Caco-2 (cell line): ENCODE measurements at regions not wholly inside any gene's neighbourhood (a gene's known extent, or its start where the extent isn't known, plus 50 kb on each side); places are given as distances from the start of the nearest gene placed in this dataset.

Source experiments
- BruUV-seq: library from RNA; stranded (reverse); fragments of 400-500 nt; replicated peaks from 2 replicates; lab custom pipeline; 2021; lab: Mats Ljungman, UMichigan
- CTCF ChIA-PET: fragments of 300-600 bp; sonication (Branson Sonifier 250); formaldehyde crosslinking; loops from one replicate; lab custom pipeline; 2022; ENCODE audit warnings: antibody characterized with exemption; lab: Charles Lee
- POLR2A ChIA-PET: fragments of 300-600 bp; sonication (Branson Sonifier 250); formaldehyde crosslinking; loops from one replicate; lab custom pipeline; 2022; ENCODE audit warnings: antibody characterized with exemption; lab: Charles Lee
- DNase-seq, 2 experiments: peaks; one replicate each; pipeline versions ENCODE4 v3.0.0 to v3.0.0-alpha.2; 2020 to 2022
- H3K27me3 ChIP-seq: replicated peaks from 2 replicates; pipeline ENCODE4 v1.6.0; 2011; ENCODE audit warnings: low read length; ENCODE audit not compliant: control insufficient read depth, insufficient read depth
- H3K36me3 ChIP-seq: 2 replicates; pipeline ENCODE4 v1.5.1; 2011; ENCODE audit warnings: low read length; ENCODE audit not compliant: control insufficient read depth, insufficient read depth
- H3K4me1 ChIP-seq: fragments of 250-450 bp; sonication (Bioruptor Pico); 2 replicates; pipeline ENCODE4 v1.5.1; 2020; ENCODE audit warnings: mild to moderate bottlenecking
- H3K4me3 ChIP-seq: 2 replicates; pipeline ENCODE4 v1.5.1; 2011; ENCODE audit warnings: low read depth, mild to moderate bottlenecking, control low read depth, low read length
- H3K9me3 ChIP-seq: fragments of 250-450 bp; sonication (Bioruptor Pico); 2 replicates; pipeline ENCODE4 v1.5.1; 2020; ENCODE audit warnings: mild to moderate bottlenecking, moderate library complexity
- H3K27ac Mint-ChIP-seq: one replicate; pipeline ENCODE4 v1.8.0; 2022; ENCODE audit warnings: mixed read lengths; ENCODE audit not compliant: unreplicated experiment
- H3K27me3 Mint-ChIP-seq: one replicate; pipeline ENCODE4 v1.8.0; 2022; ENCODE audit warnings: mixed read lengths; ENCODE audit not compliant: insufficient read depth, unreplicated experiment
- H3K36me3 Mint-ChIP-seq: one replicate; pipeline ENCODE4 v1.8.0; 2022; ENCODE audit warnings: mild to moderate bottlenecking, mixed read lengths; ENCODE audit not compliant: insufficient read depth, unreplicated experiment
- H3K4me1 Mint-ChIP-seq: one replicate; pipeline ENCODE4 v1.8.0; 2022; ENCODE audit warnings: low read depth, mixed read lengths; ENCODE audit not compliant: unreplicated experiment
- H3K4me3 Mint-ChIP-seq: one replicate; pipeline ENCODE4 v1.8.0; 2022; ENCODE audit warnings: mild to moderate bottlenecking, moderate library complexity, mixed read lengths; ENCODE audit not compliant: unreplicated experiment
- H3K9me3 Mint-ChIP-seq: one replicate; pipeline ENCODE4 v1.8.0; 2022; ENCODE audit warnings: mixed read lengths; ENCODE audit not compliant: unreplicated experiment
- intact Hi-C: fragments of 100-400 bp; cut with micrococcal nuclease; formaldehyde crosslinking; loops from one replicate; pipeline ENCODE4 v1.10.0; 2022; ENCODE audit not compliant: unreplicated experiment
- TF ChIP-seq, protein P1 (sequence below), 2 experiments: fragments of 200-600 bp in 1 of 2; IDR thresholded peaks; 1 replicate in 1 of 2; 2 replicates in 1 of 2; pipeline versions ENCODE4 v1.5.1 to v1.8.0; 2011 to 2022; ENCODE audit warnings: antibody characterized with exemption in 1 of 2, control low read depth in 1 of 2, inconsistent platforms in 1 of 2, low read depth in 1 of 2, low read length in 1 of 2, mild to moderate bottlenecking in 1 of 2, moderate library complexity in 1 of 2; ENCODE audit not compliant: insufficient read depth in 1 of 2, severe bottlenecking in 1 of 2, unreplicated experiment in 1 of 2

DNA sequence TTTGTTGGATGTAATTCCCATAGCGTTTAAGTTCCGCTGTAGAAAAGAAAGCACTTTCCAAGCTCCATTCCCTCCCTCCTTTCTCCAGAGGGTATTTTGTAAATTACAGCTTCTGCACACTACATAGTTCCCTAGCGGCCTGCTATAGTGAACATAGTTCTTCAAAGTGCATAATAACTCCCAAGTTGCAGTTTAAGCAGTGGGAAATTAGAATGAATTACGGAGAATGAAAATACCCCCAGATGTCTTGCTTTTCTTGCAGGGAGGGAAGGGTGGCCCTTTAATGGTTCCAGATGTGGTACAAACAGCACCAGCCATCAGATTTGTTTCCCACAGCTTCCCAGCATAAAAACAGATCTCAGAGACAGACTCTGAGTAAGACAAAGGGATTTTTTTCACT lies 893.9 kb downstream of the SUCLG1 start:
- Mint-ChIP-seq H3K36me3 (no peaks in the 10 kb centered on the region), H3K27me3 (no peaks in the 10 kb centered on the region), H3K4me3 (no peak overlapping the region), H3K9me3 (no peaks in the 10 kb centered on the region), H3K4me1 (no peaks in the 10 kb centered on the region), H3K27ac (no peak overlapping the region)
- no peaks in the 10 kb centered on the region for H3K36me3 ChIP-seq
- DNase-seq: no peak
- ChIA-PET CTCF (interaction anchor here (0.6 kb wide), 1 partner anchor 280 kb away, joined by 3 read pairs; no protein-coding TSS in a partner anchor), POLR2A (no interaction called here)
- no peaks in the 10 kb centered on the region for H3K27me3 ChIP-seq
- TF ChIP-seq, protein P1, sequence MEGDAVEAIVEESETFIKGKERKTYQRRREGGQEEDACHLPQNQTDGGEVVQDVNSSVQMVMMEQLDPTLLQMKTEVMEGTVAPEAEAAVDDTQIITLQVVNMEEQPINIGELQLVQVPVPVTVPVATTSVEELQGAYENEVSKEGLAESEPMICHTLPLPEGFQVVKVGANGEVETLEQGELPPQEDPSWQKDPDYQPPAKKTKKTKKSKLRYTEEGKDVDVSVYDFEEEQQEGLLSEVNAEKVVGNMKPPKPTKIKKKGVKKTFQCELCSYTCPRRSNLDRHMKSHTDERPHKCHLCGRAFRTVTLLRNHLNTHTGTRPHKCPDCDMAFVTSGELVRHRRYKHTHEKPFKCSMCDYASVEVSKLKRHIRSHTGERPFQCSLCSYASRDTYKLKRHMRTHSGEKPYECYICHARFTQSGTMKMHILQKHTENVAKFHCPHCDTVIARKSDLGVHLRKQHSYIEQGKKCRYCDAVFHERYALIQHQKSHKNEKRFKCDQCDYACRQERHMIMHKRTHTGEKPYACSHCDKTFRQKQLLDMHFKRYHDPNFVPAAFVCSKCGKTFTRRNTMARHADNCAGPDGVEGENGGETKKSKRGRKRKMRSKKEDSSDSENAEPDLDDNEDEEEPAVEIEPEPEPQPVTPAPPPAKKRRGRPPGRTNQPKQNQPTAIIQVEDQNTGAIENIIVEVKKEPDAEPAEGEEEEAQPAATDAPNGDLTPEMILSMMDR (IDR thresholded peaks at IDR 0.05; ENCODE audit: insufficient read depth in 1 of 2, low read depth in 1 of 2, low read length in 1 of 2, severe bottlenecking in 1 of 2, unreplicated experiment in 1 of 2): no peak
- intact Hi-C loops: no loop called here
- no peaks in the 10 kb centered on the region for H3K9me3 ChIP-seq
- H3K4me1 ChIP-seq: no peaks in the 10 kb centered on the region
- no peak overlapping the region for H3K4me3 ChIP-seq
- no TSS peak for BruUV-seq

DNA sequence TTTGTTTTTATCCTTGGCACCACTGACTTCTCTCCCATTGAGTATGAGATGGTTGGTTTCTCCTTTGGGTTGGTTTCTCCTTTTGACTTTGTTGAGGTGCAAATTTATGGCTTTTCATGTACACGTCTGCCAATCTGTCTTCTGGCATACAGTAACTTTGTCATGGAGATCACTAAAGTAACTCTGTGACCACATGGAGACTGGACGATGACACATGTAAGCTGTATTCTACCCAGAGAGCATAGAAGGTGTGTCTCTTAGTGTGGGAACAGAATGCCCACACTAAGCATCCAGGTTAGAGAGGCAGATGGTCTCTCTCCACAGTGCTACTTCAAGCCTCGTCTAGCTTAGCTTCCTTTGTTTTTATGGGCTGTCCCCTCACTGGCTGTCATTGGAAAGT lies 897.5 kb downstream of the SUCLG1 start:
- Histone ChIP-seq H3K4me1 (no peaks in the 10 kb centered on the region), H3K36me3 (no peaks in the 10 kb centered on the region), H3K27me3 (no peaks in the 10 kb centered on the region), H3K4me3 (no peak overlapping the region), H3K9me3 (no peaks in the 10 kb centered on the region)
- DNase-seq: no peak
- Mint-ChIP-seq H3K4me1 (no peaks in the 10 kb centered on the region), H3K4me3 (no peak overlapping the region), H3K27ac (no peak overlapping the region), H3K9me3 (no peaks in the 10 kb centered on the region), H3K27me3 (peaks cover 3% of the 10 kb centered on the region), H3K36me3 (no peaks in the 10 kb centered on the region)
- CTCF ChIA-PET: no interaction called here
- TF ChIP-seq, protein P1 (IDR thresholded peaks at IDR 0.05; ENCODE audit: insufficient read depth in 1 of 2, low read depth in 1 of 2, low read length in 1 of 2, severe bottlenecking in 1 of 2, unreplicated experiment in 1 of 2): no peak
- intact Hi-C loops: no loop called here
- BruUV-seq: no TSS peak
- POLR2A ChIA-PET: no interaction called here

DNA sequence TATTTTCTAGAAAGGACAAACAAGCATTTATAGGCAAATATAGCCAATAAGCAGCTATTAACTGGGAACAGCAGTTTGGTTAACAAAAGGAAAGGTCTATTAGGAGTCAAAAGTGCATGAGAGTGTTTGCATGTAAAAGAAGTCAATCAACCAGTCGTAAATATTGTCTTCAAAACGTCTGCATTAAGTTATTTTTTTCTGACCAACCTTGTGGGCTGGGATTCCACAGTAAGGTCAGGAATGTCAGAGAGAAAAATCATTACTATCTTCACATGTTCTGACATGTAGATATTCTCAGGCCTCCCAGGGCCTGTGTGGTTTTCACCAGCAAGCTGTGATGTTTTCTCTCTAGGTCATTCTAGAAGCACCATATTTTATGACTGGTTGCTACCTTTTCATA lies 922.5 kb downstream of the SUCLG1 start:
- CTCF ChIA-PET: no interaction called here
- Mint-ChIP-seq H3K27me3 (no peaks in the 10 kb centered on the region), H3K27ac (no peak overlapping the region)

More for the DNA sequence above, 922.5 kb downstream of the SUCLG1 start:
- H3K36me3 Mint-ChIP-seq: no peaks in the 10 kb centered on the region
- BruUV-seq: no TSS peak
- H3K4me1 Mint-ChIP-seq: no peaks in the 10 kb centered on the region
- no peaks in the 10 kb centered on the region for H3K36me3 ChIP-seq
- no peak overlapping the region for H3K4me3 ChIP-seq
- no peaks in the 10 kb centered on the region for H3K9me3 Mint-ChIP-seq
- no peak overlapping the region for H3K4me3 Mint-ChIP-seq
- no peak for DNase-seq
- no peaks in the 10 kb centered on the region for H3K4me1 ChIP-seq
- TF ChIP-seq, protein P1 (IDR thresholded peaks at IDR 0.05; ENCODE audit: insufficient read depth in 1 of 2, low read depth in 1 of 2, low read length in 1 of 2, severe bottlenecking in 1 of 2, unreplicated experiment in 1 of 2): no peak
- no peaks in the 10 kb centered on the region for H3K9me3 ChIP-seq
- intact Hi-C loops: loop anchor here (5.0 kb wide), 1 partner anchor 49 kb away; no protein-coding TSS in a partner anchor
- no peaks in the 10 kb centered on the region for H3K27me3 ChIP-seq
- POLR2A ChIA-PET: no interaction called here
